GM12878 (cell line): ENCODE measurements at regions not wholly inside any gene's neighbourhood (a gene's known extent, or its start where the extent isn't known, plus 50 kb on each side); places are given as distances from the start of the nearest gene placed in this dataset.

Experiments
- ATAC-seq: fragments of 200-7000 bp; cut with Tn5 transposase; 3 replicates; pipeline ENCODE4 v1.9.1; 2020; ENCODE audit warnings: mild to moderate bottlenecking, moderate library complexity
- BruUV-seq: library from RNA; stranded (reverse); fragments of 400-500 nt; replicated peaks from 2 replicates; lab custom pipeline; 2021; lab: Mats Ljungman, UMichigan
- CTCF ChIA-PET: fragments of 300-600 bp; sonication (Branson Sonifier 250); formaldehyde crosslinking; extraction: SDS; loops from one replicate; lab custom pipeline; 2021; ENCODE audit warnings: inconsistent platforms; lab: Yijun Ruan, JAX
- POLR2A ChIA-PET: fragments of 350-600 bp; formaldehyde crosslinking; extraction: SDS; loops from one replicate; lab custom pipeline; 2021; ENCODE audit warnings: inconsistent platforms; lab: Charles Lee
- RAD21 ChIA-PET: fragments of 300-600 bp; sonication (Branson Sonifier 250); formaldehyde crosslinking; loops from one replicate; lab custom pipeline; 2023; ENCODE audit warnings: antibody characterized with exemption; ENCODE audit not compliant: unreplicated experiment; lab: Charles Lee
- SMC1A ChIA-PET: fragments of 300-600 bp; sonication (Branson Sonifier 250); formaldehyde crosslinking; loops from one replicate; lab custom pipeline; 2023; ENCODE audit not compliant: unreplicated experiment, uncharacterized antibody; lab: Charles Lee
- DNase-seq: peaks from one replicate; pipeline ENCODE4 v3.0.0-alpha.2; 2011; ENCODE audit warnings: low read depth, low spot score
- FAIRE-seq: peaks from 3 replicates; lab custom pipeline; 2011; peaks lifted over from hg19 to GRCh38; lab: Jason Lieb, UNC
- H2AFZ ChIP-seq: 2 replicates; pipeline ENCODE4 v1.6.0; 2011; ENCODE audit warnings: low read depth, low read length, control low read depth; ENCODE audit not compliant: control insufficient read depth
- H3K27ac ChIP-seq: 2 replicates; pipeline ENCODE4 v1.5.1; 2011; ENCODE audit warnings: control low read depth; ENCODE audit not compliant: control insufficient read depth, insufficient read depth
- H3K27me3 ChIP-seq, 2 experiments: replicated peaks in 1 of 2; 2 replicates each; pipeline versions ENCODE4 v1.6.0 to v1.6.1; 2011; ENCODE audit warnings: low read length in 1 of 2; ENCODE audit not compliant: control insufficient read depth in 2 of 2, insufficient read depth in 2 of 2
- H3K36me3 ChIP-seq, 2 experiments: 2 replicates each; pipeline ENCODE4 v1.5.1; 2011; ENCODE audit warnings: low read length in 1 of 2; ENCODE audit not compliant: control insufficient read depth in 2 of 2, insufficient read depth in 2 of 2
- H3K4me1 ChIP-seq: 2 replicates; pipeline ENCODE4 v1.6.1; 2011; ENCODE audit warnings: mild to moderate bottlenecking, low read length, moderate library complexity, mixed read lengths; ENCODE audit not compliant: control insufficient read depth, insufficient read depth
- H3K4me2 ChIP-seq: 2 replicates; pipeline ENCODE4 v1.6.0; 2011; ENCODE audit warnings: control low read depth; ENCODE audit not compliant: control insufficient read depth, insufficient read depth
- H3K4me3 ChIP-seq: fragments of 200-600 bp; sonication (generic); 2 replicates; pipeline ENCODE4 v1.5.1; 2016
- H3K79me2 ChIP-seq: 2 replicates; pipeline ENCODE4 v1.6.0; 2011; ENCODE audit warnings: low read length; ENCODE audit not compliant: control insufficient read depth, insufficient read depth
- H3K9ac ChIP-seq: 2 replicates; pipeline ENCODE4 v1.8.0; 2011; ENCODE audit warnings: low read length, control low read depth, mixed read lengths; ENCODE audit not compliant: control insufficient read depth, insufficient read depth
- H3K9me3 ChIP-seq: replicated peaks from 3 replicates; pipeline ENCODE4 v1.5.1; 2011; ENCODE audit warnings: mild to moderate bottlenecking, low read length; ENCODE audit not compliant: control insufficient read depth, insufficient read depth
- H4K20me1 ChIP-seq: 2 replicates; pipeline ENCODE4 v1.6.0; 2011; ENCODE audit not compliant: control insufficient read depth, insufficient read depth
- ASH2L ChIP-seq: fragments of 300-600, 200-600 bp; sonication (generic); IDR thresholded peaks from 2 replicates; pipeline ENCODE4 v1.6.1; 2017; ENCODE audit warnings: low read depth, mild to moderate bottlenecking, borderline replicate concordance
- CBX5 ChIP-seq: sonication (generic); IDR thresholded peaks from 2 replicates; pipeline ENCODE4 v1.6.1; 2016; ENCODE audit warnings: low read depth, moderate library complexity, mild to moderate bottlenecking, inconsistent platforms
- EGR1 ChIP-seq, 2 experiments: IDR thresholded peaks; 1 replicate in 1 of 2; 2 replicates in 1 of 2; pipeline ENCODE4 v1.6.1; 2011 to 2012; ENCODE audit warnings: low read depth in 2 of 2, low read length in 2 of 2, borderline replicate concordance in 1 of 2, mild to moderate bottlenecking in 1 of 2, moderate library complexity in 1 of 2
- JUNB ChIP-seq: IDR thresholded peaks from 2 replicates; pipeline ENCODE4 v1.6.1; 2016; ENCODE audit warnings: antibody characterized with exemption, mild to moderate bottlenecking
- MEF2A ChIP-seq: IDR thresholded peaks from 2 replicates; pipeline ENCODE4 v1.6.1; 2011; ENCODE audit warnings: low read depth, mild to moderate bottlenecking, low read length, moderate library complexity; ENCODE audit not compliant: insufficient read depth
- MYC ChIP-seq: IDR thresholded peaks from 2 replicates; pipeline ENCODE4 v1.6.1; 2011; ENCODE audit warnings: mild to moderate bottlenecking, low read length, moderate library complexity, inconsistent platforms; ENCODE audit not compliant: insufficient read depth, insufficient replicate concordance, insufficient read length, severe bottlenecking
- NR2F1 ChIP-seq: fragments of 450-650 bp; conservative IDR thresholded peaks from 2 replicates; pipeline ENCODE4 v1.6.1; 2017; ENCODE audit warnings: mild to moderate bottlenecking
- RUNX3 ChIP-seq: IDR thresholded peaks from 2 replicates; pipeline ENCODE4 v1.6.1; 2012; ENCODE audit warnings: low read length, inconsistent platforms
- SIN3A ChIP-seq: IDR thresholded peaks from 2 replicates; pipeline ENCODE4 v1.6.1; 2012; ENCODE audit warnings: low read depth, low read length, improper control_type of control experiment
- ZZZ3 ChIP-seq: IDR thresholded peaks from 2 replicates; pipeline ENCODE4 v1.6.1; 2011; ENCODE audit warnings: low read depth; ENCODE audit not compliant: control insufficient read depth, insufficient read length
- WGBS: methylation state at CpG from one replicate; pipeline ENCODE4 v1.1.6; 2016; ENCODE audit warnings: low lambda C conversion rate; ENCODE audit not compliant: insufficient replicate concordance, insufficient coverage; ENCODE audit errors: missing lambda C conversion rate; 5-methylcytosine and 5-hydroxymethylcytosine counted together
- in situ Hi-C: fragments of 300-500 bp; cut with MboI; formaldehyde crosslinking; loops from 9 replicates; pipeline ENCODE4 v1.14.3; 2018; ENCODE audit warnings: mixed read lengths
- intact Hi-C: fragments of 100-400 bp; cut with micrococcal nuclease; formaldehyde crosslinking; loops from one replicate; pipeline ENCODE4 v1.14.2; 2022; ENCODE audit not compliant: unreplicated experiment
- TF ChIP-seq, protein P1 (sequence below): IDR thresholded peaks from 2 replicates; pipeline ENCODE4 v1.6.1; 2012; ENCODE audit warnings: low read depth, low read length, improper control_type of control experiment
- TF ChIP-seq, protein P2 (sequence below): fragments of 450-650 bp; formaldehyde crosslinking; IDR thresholded peaks from 2 replicates; pipeline ENCODE4 v1.4.0; 2022; ENCODE audit warnings: mild to moderate bottlenecking, moderate library complexity
- TF ChIP-seq, protein P3 (sequence below): fragments of 450-650 bp; IDR thresholded peaks from 2 replicates; pipeline ENCODE4 v1.6.1; 2017; ENCODE audit warnings: mild to moderate bottlenecking, moderate library complexity
- TF ChIP-seq, protein P4 (sequence below), 3 experiments: IDR thresholded peaks in 2 of 3; conservative IDR thresholded peaks in 1 of 3; 2 replicates each; pipeline ENCODE4 v1.5.1; 2011; ENCODE audit warnings: low read depth in 3 of 3, low read length in 3 of 3, mild to moderate bottlenecking in 3 of 3, control low read depth in 2 of 3, moderate library complexity in 2 of 3, inconsistent platforms in 1 of 3, mixed read lengths in 1 of 3; ENCODE audit not compliant: control insufficient read depth in 2 of 3, insufficient read depth in 1 of 3; ENCODE audit errors: extremely low read depth in 1 of 3

DNA sequence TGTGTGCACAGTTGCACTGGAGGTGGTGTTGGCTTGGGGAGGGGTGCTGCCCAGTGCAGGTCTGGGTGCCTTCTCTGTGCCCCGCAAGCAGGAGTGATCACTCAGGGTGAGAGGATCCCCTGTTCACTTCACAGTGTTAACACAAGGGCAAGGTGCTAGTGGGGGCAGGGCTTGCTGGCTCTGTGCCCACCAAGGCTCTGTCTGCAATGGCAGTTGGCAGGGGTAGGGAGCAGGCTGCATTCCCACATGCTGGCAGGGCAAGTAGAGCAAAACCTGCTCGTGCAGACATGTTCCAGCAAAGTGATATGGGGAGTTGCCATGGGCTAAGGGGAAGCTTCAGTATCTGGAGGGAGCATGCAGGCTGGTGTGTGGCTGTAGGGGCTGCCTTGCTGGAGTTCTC is 428.0 kb downstream of the ZNF674 start:
- in situ Hi-C loops = no loop called here
- intact Hi-C loops = no loop called here
- ATAC-seq (no peak), FAIRE-seq (no peak), DNase-seq (no peak)
- Histone ChIP-seq H3K4me2 (no peak overlapping the region), H3K27ac (no peak overlapping the region), H3K27me3 (no peaks in the 10 kb centered on the region), H3K79me2 (no peaks in the 10 kb centered on the region), H2AFZ (no peak overlapping the region), H3K4me3 (no peak overlapping the region), H3K4me1 (no peaks in the 10 kb centered on the region), H3K36me3 (no peaks in the 10 kb centered on the region), H4K20me1 (no peaks in the 10 kb centered on the region), H3K9me3 (no peaks in the 10 kb centered on the region), H3K9ac (no peak overlapping the region)
- 40% methylated on average over 2 of the region's 2 CpGs for WGBS
- RAD21 ChIA-PET = no interaction called here
- TF ChIP-seq, protein P1, sequence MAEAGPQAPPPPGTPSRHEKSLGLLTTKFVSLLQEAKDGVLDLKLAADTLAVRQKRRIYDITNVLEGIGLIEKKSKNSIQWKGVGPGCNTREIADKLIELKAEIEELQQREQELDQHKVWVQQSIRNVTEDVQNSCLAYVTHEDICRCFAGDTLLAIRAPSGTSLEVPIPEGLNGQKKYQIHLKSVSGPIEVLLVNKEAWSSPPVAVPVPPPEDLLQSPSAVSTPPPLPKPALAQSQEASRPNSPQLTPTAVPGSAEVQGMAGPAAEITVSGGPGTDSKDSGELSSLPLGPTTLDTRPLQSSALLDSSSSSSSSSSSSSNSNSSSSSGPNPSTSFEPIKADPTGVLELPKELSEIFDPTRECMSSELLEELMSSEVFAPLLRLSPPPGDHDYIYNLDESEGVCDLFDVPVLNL = no peak
- TF ChIP-seq MEF2A = no peak
- no peak for TF ChIP-seq RUNX3
- no peak for TF ChIP-seq ZZZ3
- no peak for TF ChIP-seq ASH2L
- TF ChIP-seq MYC = no peak
- no peak for TF ChIP-seq CBX5
- TF ChIP-seq JUNB = no peak
- TF ChIP-seq, protein P2, sequence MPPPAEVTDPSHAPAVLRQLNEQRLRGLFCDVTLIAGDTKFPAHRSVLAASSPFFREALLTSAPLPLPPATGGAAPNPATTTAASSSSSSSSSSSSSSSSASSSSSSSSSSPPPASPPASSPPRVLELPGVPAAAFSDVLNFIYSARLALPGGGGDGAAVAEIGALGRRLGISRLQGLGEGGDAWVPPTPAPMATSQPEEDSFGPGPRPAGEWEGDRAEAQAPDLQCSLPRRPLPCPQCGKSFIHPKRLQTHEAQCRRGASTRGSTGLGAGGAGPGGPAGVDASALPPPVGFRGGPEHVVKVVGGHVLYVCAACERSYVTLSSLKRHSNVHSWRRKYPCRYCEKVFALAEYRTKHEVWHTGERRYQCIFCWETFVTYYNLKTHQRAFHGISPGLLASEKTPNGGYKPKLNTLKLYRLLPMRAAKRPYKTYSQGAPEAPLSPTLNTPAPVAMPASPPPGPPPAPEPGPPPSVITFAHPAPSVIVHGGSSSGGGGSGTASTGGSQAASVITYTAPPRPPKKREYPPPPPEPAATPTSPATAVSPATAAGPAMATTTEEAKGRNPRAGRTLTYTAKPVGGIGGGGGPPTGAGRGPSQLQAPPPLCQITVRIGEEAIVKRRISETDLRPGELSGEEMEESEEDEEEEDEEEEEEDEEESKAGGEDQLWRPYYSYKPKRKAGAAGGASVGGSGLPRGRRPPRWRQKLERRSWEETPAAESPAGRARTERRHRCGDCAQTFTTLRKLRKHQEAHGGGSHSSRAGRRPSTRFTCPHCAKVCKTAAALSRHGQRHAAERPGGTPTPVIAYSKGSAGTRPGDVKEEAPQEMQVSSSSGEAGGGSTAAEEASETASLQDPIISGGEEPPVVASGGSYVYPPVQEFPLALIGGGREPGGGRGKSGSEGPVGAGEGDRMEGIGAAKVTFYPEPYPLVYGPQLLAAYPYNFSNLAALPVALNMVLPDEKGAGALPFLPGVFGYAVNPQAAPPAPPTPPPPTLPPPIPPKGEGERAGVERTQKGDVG (CRISPR knock-in tag) = no peak
- no peak for TF ChIP-seq EGR1 (IDR thresholded peaks at IDR 0.05; ENCODE audit: borderline replicate concordance in 1 of 2, low read depth in 2 of 2, low read length in 2 of 2)
- TF ChIP-seq, protein P3, sequence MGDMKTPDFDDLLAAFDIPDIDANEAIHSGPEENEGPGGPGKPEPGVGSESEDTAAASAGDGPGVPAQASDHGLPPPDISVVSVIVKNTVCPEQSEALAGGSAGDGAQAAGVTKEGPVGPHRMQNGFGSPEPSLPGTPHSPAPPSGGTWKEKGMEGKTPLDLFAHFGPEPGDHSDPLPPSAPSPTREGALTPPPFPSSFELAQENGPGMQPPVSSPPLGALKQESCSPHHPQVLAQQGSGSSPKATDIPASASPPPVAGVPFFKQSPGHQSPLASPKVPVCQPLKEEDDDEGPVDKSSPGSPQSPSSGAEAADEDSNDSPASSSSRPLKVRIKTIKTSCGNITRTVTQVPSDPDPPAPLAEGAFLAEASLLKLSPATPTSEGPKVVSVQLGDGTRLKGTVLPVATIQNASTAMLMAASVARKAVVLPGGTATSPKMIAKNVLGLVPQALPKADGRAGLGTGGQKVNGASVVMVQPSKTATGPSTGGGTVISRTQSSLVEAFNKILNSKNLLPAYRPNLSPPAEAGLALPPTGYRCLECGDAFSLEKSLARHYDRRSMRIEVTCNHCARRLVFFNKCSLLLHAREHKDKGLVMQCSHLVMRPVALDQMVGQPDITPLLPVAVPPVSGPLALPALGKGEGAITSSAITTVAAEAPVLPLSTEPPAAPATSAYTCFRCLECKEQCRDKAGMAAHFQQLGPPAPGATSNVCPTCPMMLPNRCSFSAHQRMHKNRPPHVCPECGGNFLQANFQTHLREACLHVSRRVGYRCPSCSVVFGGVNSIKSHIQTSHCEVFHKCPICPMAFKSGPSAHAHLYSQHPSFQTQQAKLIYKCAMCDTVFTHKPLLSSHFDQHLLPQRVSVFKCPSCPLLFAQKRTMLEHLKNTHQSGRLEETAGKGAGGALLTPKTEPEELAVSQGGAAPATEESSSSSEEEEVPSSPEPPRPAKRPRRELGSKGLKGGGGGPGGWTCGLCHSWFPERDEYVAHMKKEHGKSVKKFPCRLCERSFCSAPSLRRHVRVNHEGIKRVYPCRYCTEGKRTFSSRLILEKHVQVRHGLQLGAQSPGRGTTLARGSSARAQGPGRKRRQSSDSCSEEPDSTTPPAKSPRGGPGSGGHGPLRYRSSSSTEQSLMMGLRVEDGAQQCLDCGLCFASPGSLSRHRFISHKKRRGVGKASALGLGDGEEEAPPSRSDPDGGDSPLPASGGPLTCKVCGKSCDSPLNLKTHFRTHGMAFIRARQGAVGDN = no peak
- TF ChIP-seq, protein P4, sequence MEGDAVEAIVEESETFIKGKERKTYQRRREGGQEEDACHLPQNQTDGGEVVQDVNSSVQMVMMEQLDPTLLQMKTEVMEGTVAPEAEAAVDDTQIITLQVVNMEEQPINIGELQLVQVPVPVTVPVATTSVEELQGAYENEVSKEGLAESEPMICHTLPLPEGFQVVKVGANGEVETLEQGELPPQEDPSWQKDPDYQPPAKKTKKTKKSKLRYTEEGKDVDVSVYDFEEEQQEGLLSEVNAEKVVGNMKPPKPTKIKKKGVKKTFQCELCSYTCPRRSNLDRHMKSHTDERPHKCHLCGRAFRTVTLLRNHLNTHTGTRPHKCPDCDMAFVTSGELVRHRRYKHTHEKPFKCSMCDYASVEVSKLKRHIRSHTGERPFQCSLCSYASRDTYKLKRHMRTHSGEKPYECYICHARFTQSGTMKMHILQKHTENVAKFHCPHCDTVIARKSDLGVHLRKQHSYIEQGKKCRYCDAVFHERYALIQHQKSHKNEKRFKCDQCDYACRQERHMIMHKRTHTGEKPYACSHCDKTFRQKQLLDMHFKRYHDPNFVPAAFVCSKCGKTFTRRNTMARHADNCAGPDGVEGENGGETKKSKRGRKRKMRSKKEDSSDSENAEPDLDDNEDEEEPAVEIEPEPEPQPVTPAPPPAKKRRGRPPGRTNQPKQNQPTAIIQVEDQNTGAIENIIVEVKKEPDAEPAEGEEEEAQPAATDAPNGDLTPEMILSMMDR (IDR thresholded peaks at IDR 0.05 in 2 of 3, conservative IDR thresholded peaks at IDR 0.05 in 1 of 3; ENCODE audit: control insufficient read depth in 2 of 3, extremely low read depth in 1 of 3, insufficient read depth in 1 of 3, low read depth in 3 of 3, low read length in 3 of 3) = no peak
- no peak for TF ChIP-seq SIN3A
- no peak for TF ChIP-seq NR2F1
- SMC1A ChIA-PET = no interaction called here
- POLR2A ChIA-PET = no interaction called here
- BruUV-seq = no TSS peak
- CTCF ChIA-PET = no interaction called here
